AG04449 (cell line): ENCODE measurements at regions not wholly inside any gene's neighbourhood (a gene's known extent, or its start where the extent isn't known, plus 50 kb on each side); places are given as distances from the start of the nearest gene placed in this dataset.

ENCODE experiments used
- CTCF ChIA-PET: fragments of 350-600 bp; formaldehyde crosslinking; extraction: SDS; loops from one replicate; lab custom pipeline; 2021; ENCODE audit warnings: antibody characterized with exemption; lab: Yijun Ruan, JAX
- POLR2A ChIA-PET: fragments of 400-600, 350-600 bp; formaldehyde crosslinking; extraction: SDS; loops from one replicate; lab custom pipeline; 2020; ENCODE audit warnings: antibody characterized with exemption, inconsistent platforms; lab: Yijun Ruan, JAX
- DNase-seq: peaks from one replicate; pipeline ENCODE4 v3.0.0-alpha.2; 2010; ENCODE audit warnings: low read depth, low spot score
- H3K4me3 ChIP-seq: 2 replicates; pipeline ENCODE4 v1.5.1; 2011; ENCODE audit warnings: low read depth, mild to moderate bottlenecking, control low read depth, low read length
- CTCF ChIP-seq: IDR thresholded peaks from one replicate; pipeline ENCODE4 v1.5.1; 2011; ENCODE audit warnings: mild to moderate bottlenecking, moderate library complexity, low read length, control low read depth, inconsistent platforms; ENCODE audit not compliant: insufficient read depth; ENCODE audit errors: missing control alignments

DNA sequence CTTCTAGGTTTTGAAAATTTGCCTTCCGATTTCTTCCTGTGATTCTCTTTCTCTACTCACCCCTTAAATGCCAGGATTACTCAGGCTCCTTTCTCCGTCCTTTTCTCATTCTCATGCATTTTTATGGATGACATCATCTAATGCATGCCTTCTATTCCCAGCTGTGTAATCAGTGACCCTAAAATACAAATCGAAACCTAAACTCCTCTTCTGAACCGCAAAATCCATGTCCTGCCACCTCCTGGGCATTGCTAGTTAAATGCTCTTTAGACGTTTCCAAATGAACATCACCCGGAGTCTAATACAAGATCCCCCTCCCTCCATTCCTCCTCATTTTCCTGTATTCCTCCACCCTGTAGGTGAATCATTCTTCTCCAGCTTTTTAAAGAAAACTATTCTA, 1703.1 kb upstream of the FLRT2 start:
- POLR2A ChIA-PET: no interaction called here

GRCh38 chr14:83827383-83827782, 1702.6 kb upstream of the FLRT2 start:
- no peak for DNase-seq
- H3K4me3 ChIP-seq: no peak overlapping the region
- TF ChIP-seq CTCF: no peak
- POLR2A ChIA-PET: no interaction called here
- CTCF ChIA-PET: no interaction called here

More for the DNA sequence above, 1703.1 kb upstream of the FLRT2 start:
- no peak for DNase-seq
- TF ChIP-seq CTCF: no peak
- H3K4me3 ChIP-seq: no peak overlapping the region
- CTCF ChIA-PET: no interaction called here

DNA sequence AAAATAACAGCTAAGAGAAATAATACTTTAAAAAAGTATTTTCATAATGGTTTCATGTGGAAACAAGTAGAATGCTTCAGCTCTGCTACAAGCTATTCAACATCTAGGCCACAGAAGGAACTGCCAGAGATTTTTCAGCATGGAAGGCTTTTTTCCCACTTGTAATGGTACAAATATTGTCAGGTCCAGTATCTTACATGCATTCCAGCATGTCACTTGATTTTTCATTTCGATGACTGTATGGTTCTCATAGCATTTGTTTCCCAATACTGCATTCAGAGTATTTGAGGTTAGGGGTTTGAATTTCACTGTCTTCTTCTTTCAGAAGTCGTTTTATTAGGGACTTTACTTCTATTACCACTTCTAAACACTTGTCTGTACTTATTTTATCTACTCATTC, 1701.5 kb upstream of the FLRT2 start:
- H3K4me3 ChIP-seq: no peak overlapping the region
- no peak for TF ChIP-seq CTCF
- POLR2A ChIA-PET: no interaction called here
- CTCF ChIA-PET: no interaction called here
- no peak for DNase-seq

GRCh38 chr14:83830316-83830715, 1699.6 kb upstream of the FLRT2 start:
- ChIA-PET POLR2A (no interaction called here), CTCF (no interaction called here)
- DNase-seq: no peak
- no peak for TF ChIP-seq CTCF
- no peak overlapping the region for H3K4me3 ChIP-seq

DNA sequence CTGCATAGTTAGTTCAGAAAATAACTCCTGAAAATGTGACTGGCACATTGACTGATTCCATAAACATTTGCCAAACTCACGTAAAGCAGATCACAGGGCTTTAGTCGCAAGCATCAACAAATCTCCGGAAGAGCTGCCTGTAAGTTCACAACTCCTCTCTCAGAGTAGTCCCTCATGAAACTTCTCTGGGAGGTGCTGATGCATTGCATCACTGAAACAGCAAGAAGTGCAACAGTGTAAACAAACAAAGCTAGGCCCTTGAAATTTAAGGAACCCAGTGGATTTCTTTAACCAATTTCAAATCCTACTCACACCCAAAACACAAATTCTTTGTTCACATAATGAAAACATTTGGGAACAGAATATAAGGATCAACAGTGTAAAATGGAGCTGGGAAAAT, 1691.7 kb upstream of the FLRT2 start:
- CTCF ChIA-PET: no interaction called here
- DNase-seq: no peak
- POLR2A ChIA-PET: no interaction called here
- no peak for TF ChIP-seq CTCF
- no peak overlapping the region for H3K4me3 ChIP-seq

- no peak overlapping the region for H3K4me3 ChIP-seq
- POLR2A ChIA-PET: no interaction called here
- no peak for DNase-seq
- CTCF ChIA-PET: no interaction called here
- no peak for TF ChIP-seq CTCF
These were observed 1687.4 kb upstream of the FLRT2 start for GRCh38 chr14:83842547-83842946.
